NCI-H345 treated with DMSO at 0.1 percent for 48 hours (cell line): ENCODE measurements at regions not wholly inside any gene's neighbourhood (a gene's known extent, or its start where the extent isn't known, plus 50 kb on each side); places are given as distances from the start of the nearest gene placed in this dataset.
"Not testable (repeated sequence)": the region's sequence is repeated elsewhere in the genome, so short reads cannot be mapped to it uniquely, and the experiment has no call there.

Source experiments
- DNase-seq: peaks from one replicate; lab custom pipeline; 2025; ENCODE audit not compliant: unreplicated experiment; lab: John Stamatoyannopoulos, UW

DNA sequence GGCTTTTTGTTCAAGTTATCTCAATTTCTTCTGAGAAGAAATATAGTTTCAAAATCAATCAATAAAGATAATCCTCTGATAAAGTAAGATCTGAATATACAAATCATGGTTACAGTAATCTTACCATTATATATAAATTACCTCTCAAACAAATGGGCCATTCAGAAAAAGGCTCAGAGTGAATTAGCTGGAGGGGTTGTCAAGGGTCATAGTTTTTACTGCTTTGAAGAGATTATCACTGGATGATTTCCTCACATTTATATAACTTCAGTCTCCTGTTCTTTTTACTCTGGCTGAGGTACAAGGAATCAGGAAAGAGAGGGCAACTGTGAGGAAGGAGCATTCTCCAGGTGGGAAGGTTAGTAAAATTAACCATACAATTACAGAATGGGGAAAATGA, 148.6 kb upstream of the ELL2 start:
- DNase-seq: no peak

DNA sequence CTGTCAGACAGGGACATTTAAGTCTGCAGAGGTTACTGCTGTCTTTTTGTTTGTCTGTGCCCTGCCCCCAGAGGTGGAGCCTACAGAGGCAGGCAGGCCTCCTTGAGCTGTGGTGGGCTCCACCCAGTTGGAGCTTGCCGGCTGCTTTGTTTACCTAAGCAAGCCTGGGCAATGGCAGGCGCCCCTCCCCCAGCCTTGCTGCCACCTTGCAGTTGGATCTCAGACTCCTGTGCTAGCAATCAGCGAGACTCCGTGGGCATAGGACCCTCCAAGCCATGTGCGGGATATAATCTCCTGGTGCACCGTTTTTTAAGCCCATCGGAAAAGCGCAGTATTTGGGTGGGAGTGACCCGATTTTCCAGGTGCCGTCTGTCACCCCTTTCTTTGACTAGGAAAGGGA, 147.0 kb upstream of the ELL2 start:
- DNase-seq: not testable (repeated sequence)

DNA sequence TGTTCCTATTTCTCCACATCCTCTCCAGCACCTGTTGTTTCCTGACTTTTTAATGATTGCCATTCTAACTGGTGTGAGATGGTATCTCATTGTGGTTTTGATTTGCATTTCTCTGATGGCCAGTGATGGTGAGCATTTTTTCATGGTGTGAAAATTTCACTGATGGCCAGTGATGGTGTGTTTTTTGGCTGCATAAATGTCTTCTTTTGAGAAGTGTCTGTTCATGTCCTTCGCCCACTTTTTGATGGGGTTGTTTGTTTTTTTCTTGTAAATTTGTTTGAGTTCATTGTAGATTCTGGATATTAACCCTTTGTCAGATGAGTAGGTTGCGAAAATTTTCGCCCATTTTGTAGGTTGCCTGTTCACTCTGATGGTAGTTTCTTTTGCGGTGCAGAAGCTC, 142.2 kb upstream of the ELL2 start:
- DNase-seq: not testable (repeated sequence)

DNA sequence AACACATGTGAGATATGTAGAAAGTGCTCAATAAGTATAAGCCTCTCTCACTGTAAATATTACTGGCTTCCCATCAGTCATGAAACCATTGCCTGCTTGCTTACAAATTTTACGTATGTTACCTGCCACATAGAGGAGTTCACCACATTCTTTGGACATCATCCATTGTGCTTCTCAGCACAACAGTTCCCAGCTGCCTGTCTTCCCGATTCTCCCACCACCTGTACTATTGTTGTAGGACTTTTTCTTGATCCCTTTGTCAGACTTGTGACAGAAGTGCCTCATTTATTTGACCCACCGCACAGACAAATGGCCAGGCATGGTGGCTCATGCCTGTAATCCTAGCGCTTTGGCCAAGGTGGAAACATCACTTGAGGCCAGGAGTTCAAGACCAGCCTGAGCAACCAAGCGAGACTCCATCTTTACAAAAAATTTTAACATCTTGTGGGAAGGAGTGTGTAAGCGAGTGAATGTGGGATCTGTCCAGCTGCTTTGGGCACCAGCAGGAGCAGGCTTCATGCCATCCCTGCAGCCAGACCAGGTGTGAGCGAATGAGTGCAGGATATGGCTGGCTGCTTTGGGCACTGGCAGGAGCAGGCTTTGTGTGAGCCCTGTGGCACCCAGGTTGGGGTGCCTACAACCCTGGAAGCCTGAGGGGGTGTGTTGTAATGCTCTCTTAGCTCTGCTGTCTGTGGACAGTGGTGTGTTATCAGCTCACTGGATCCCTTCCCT, 139.9 kb upstream of the ELL2 start:
- no peak for DNase-seq

DNA sequence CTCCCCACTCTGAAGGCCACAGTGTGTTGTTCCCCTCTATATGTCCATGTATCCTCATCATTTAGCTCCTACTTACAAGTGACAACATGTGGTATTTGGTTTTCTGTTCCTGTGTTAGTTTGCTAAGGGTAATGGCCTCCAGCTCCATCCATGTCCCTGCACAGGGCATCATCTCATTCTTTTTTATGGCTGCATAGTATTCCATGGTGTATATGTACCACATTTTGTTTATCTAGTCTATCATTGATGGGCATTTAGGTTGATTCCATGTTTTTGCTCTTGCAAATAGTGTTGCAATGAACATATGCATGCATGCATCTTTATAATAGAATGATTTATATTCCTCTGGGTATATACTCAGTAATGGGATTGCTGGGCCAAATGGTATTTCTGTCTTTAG, 135.8 kb upstream of the ELL2 start:
- not testable (repeated sequence) for DNase-seq

DNA sequence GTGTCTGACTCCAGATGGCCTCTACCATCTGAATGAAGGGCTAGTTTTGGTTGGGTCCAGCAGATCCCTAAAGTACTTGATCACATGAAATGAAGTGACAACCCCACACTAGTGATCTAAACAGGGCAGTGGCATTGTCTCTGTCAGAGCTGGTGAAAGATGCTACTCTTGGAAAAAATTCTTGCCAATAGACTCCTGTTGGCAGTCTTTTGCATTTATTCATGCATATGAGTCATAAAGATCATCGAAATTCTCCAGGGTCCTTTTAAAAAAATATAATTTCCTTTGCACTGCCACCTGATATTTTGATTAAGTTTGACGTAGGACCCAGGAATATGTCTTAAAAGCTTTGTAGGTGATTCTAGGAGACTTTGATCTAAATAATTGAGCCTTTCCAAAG, 135.1 kb upstream of the ELL2 start:
- DNase-seq: no peak

DNA sequence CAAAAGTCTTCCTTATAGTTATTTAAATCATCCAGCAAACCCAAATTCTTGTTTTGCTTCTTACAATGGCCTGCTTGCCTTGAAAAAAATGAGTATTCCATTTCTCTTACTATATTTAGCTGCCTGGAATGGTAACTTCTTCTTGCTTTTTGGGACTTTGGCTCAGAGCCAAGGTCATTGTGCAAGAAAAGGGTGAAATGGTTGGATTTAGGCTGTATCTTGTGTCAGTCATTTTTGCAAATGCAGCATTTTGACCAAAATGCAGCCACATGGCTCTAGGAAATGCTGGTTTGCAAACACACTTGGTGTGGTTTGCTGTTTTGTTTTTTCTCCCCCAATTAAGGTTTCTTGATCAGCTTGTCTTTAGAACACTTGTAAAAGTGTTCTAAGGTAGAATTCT, 133.3 kb upstream of the ELL2 start:
- no peak for DNase-seq

DNA sequence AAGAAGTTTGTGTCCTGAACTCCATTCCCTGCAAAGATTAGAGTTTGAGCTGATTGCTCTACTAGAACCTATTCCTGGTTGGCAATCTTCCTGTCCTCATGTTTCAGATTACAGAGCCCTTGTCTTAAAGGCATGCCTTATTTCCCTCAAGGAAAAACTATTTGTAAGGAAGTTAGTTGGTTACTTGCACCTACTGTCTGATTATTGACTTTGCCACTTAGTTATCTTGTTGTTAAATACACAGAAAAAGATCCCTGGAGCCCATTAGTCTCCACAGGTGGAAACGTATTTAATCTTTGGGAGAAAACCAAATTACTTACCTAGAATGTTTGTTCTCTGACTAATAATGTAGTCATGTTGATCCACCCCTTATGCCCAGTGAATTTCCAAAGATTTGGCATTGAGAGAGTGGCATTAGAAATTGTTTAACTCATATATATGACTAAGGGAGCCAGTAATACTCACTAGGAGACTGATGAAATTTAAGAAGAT, 132.3 kb upstream of the ELL2 start:
- DNase-seq: no peak

DNA sequence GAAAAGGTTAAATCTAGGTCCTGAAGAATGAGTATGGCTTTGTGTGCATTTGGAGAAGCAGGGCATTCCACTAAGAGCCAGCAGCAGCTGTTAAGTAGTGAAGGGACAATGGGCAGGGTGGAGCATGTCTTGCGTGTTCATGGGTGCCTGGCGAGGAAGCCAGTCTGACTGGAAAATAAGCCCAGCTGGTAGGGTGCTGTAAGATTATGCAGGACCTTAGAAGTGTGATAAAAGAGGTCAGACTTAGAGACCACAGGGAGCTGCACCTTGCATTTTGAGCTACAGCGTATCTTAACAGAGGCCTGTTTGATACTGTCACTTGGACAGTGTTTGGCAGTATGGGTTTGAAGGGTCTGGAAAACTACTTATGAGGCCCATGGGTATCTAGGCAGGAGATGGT, 131.7 kb upstream of the ELL2 start:
- DNase-seq: no peak

DNA sequence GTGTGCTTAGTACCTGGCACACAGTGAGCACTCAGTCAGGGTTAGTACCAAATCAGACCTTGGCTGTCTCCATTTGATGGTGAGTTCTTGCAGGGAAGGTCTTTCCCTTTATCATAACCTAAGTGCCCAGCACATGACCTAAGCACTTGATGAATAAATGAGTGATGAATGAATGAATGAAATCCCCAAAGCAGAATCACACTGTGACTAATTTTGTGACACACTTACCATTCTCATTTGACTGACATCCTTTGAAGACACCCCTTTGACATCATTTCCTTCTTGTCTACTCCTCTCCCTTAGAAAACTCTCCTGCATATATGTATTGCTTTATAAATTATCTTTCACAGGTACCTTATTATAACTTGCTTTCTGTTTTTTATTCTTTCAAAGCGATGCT, 130.2 kb upstream of the ELL2 start:
- DNase-seq: no peak

DNA sequence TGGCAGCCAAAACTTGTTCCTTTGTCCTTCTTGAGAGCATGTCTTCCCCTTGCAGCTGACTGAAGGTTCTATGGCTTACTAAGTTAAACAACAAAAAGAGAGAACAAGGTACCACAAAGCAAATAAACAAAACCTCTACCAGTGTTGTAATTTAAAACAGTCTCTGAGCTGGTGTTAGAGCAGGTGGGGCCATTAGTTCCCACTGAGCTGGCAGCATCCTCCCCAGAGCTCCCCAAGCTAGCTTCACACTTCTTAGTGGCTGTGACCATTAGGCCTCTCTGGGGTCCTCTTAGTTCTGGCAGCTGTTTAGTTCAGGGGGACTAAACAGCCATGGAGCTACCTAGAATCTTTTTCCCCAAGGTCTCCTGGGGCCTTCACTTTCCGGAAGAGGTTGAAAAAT, 128.6 kb upstream of the ELL2 start:
- DNase-seq: no peak

DNA sequence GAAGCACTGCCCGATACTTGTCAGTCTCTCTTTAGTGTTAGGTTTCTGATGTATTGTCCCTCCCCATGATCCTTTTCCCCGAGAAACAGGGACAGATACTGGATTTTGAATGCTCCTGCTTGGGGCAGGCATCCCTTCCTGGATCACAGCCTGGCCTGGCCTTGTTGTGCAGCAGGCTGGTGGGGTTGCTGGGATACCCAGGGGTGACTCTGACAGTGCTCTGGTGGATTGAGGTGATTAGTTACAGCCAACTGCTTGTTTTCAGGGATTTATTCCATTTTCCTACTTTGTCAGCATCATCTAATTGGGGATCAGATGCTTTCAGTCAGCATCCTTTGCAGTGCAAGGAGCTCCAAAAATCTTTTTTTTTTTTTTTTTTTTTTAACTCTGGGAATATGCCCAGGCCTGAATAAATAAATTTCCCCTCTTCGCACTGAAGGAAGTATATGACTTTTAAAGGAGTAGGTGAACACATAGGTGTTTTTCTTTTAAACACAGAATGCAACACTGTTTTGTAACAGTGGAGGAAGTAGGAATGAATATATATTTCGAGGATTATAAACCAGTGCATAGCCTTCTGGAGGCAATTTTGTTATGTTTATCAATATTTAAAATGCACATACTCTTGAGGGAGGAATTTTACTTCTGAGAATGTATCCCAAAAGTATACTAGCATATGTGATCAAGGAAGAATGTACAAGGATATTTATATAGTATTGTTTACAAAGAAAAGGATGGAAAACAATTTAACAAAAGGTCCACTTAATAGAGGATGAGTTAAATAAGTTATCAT, 127.3 kb upstream of the ELL2 start:
- no peak for DNase-seq

DNA sequence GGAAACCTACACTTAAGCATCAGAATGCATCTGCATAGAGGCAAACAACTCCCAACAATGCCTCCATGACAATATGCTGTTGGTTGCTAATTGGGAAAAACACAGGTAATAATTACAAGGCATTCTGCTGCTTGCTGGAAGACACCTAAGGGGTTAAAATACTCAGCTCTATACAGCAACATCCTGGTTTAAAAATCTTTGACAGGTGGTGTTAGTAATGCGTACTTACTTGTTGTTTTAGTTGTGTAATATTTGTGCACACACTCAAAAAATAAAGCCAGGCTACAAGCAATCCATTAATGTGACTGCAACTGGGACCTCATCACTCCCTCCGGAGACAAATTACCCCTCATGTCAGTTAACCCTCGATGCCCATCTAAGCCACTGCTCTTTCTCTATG, 126.3 kb upstream of the ELL2 start:
- no peak for DNase-seq

DNA sequence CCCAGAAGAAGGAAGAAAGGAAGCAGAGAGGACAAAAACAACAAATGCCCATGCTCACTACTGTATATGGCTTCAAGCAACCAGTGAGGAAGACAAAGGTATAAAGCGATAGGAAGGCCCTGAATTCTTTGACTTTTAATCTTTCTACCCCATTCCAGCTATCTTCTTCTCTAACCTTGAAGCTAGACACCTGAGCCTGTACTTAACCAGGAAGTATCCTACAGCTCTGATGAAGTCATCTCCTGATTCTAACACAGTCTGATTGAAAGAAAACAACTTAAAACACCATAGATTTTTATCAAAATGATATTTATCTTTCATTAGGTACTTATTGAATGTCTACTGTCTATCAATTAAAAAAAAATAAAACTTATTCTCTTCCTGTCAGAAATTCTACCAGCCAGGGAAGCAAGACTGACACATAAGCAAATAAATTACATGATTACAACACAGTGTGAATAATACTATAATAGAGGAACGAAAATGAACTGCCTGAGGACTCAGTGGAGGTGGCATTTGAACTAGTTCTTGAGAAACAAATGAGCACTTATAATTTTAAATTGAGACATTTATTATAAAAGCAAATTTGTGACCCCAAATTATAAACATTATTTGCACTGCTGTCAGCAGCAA, 123.3 kb upstream of the ELL2 start:
- DNase-seq: no peak

DNA sequence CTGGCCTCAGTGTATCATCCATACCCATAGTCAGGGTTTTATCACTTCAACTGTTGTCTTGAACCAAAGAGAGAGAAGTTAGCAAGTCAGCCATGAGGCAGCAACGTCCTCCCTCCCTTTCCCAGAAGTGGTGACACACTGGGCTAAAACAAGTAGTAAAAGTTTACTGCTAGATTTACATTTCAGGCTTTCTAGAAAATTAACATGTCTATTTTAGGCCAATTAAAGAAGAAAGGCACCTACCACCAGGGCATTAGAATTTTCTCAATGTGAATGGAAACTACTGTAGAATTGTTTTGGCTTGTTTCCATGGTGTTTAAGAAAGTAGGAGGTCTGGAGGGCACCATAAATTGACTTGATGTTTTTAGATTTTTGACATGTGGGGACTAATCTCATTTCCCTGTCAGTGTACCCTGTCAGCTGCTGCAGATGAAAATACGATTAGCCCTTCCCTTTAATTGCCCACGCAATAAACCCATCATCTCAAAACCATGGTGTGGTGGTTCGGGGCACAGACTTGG, 121.8 kb upstream of the ELL2 start:
- no peak for DNase-seq

DNA sequence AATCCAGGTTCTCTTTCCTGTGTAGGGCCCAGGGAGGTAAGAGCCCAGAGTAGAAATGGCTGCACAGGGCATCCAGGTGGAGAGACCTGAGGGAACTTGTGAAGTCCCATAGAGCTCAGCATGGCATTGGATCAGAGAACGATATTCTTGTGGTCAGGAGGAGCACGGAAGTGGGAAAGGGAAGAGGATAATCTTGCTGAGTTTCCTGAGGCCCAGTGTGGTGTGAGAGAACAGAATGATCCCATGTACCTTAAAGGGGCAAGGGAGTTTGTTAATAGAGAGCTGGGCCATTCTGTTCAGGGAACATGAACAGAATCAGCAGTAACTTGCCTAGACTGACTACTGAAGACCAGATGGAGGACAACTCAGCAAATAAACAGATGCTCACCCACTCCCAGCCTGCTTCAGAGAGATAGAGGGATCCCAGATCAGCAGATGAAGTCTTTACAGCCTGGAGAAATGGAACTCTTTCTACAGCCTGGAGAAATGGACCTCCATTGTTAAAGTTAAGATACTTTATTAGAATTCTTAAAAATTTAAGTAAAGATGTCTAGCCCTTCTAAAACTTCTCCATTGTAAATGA, 119.7 kb upstream of the ELL2 start:
- DNase-seq: no peak

DNA sequence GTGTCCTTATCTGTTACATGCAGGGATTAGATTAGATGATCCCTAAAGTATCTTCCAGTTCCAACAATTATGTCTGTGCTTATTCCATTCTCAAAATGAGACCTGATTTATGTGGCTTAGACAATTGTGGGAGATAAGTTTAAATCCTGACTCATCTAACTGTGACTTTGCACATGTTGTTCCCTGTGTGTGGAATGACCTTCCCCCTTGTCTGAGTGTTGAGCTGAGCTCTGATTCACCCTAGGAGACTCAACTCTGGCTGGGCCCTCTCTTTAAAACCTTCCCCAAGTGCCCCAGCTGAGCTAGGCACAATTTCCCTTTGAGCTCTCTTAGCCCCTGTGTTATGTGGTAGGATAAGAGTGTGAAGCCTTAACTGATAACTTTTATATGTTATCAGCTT, 118.9 kb upstream of the ELL2 start:
- DNase-seq: no peak

DNA sequence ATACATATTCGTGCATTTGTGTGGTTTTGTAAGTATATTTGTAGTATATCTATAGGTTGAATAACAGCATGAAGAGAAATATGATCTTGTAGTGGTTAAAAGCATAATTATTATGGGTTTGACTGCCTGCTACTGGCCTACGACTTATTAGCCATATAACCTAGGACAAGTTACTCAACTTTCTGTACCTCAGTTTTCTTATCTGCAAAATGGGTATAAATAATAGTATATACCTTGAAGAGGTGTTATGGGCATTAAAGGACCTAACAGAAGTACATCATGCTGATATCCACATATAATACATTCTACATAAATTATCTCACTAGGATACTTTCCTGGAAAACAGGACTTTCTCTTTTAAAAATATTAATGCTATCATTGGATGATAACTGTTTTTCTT, 118.3 kb upstream of the ELL2 start:
- no peak for DNase-seq

DNA sequence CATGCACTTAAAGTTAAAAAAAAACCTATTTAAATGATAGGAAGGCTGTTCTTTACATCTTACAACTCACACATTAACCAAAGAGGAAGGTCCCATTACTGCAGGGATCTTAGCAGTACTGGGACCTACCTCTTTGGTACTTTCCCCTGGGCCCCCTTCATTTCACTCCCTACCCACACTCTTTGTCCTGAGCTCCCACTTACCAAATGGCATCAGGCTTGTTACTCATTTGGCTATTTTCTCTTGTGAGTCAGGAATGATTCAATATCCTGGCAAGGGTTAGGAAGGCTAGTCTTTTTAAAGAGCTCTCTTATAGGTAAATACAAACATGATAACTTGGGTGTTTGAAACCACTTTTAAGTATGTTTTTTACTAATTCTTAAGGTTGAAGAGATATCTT, 117.4 kb upstream of the ELL2 start:
- no peak for DNase-seq

DNA sequence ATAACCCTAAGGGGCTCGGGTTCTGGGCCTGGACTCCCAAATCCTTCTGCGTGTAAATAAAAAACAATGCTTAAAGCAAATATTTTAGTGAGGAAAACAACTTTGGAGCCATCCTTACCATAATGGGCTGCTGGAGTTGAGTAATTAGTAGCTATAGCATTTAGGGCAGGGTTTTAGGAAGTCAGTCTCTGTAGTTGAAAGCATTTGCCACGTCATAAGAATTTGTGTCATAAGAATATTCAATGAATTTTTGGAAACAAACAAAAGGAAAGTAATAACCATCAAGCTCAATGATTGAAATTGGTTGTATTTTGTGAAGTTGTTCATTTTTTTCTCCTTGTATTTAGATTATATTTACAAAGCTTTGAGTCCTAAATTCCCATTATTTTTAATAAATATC, 114.8 kb upstream of the ELL2 start:
- no peak for DNase-seq

DNA sequence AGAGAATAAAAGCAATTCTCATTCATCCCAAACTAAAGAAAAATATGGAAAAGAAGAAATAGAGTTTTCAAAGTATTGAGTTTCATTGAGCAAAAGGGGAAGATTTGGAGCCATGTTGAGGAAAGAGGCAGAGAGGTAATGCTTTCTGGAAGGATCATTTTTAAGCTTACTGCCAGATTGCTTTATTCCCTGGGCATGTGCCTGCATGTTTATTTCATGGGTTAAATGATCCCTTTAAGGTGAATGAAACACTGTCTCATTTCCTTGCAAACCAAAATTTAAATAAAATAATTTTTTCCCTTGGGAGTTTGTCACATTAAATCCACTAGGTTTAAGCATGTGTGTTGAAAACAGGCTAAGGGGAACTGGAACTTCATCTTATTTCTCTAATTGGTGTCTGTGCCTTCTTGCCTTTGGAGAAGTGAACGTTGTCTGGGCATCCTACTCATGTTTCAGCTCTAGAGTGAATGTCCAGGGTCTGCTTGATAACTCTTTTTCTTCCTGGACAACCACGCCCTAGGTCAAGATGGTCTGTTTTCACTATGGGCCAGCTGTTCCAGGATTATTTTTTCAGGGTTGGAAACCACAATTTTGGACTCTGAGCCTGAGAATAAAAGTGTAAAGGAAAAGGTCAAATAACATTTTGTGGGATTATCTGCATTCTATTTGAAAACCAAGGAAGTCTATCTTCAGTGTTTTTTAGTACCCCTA, 114.1 kb upstream of the ELL2 start:
- no peak for DNase-seq
